SK-N-SH (cell line): ENCODE measurements at regions not wholly inside any gene's neighbourhood (a gene's known extent, or its start where the extent isn't known, plus 50 kb on each side); places are given as distances from the start of the nearest gene placed in this dataset.

Experiments
- CTCF ChIA-PET: fragments of 300-600, 350-600 bp; formaldehyde crosslinking; extraction: SDS; loops from one replicate; lab custom pipeline; 2021; lab: Yijun Ruan, JAX
- POLR2A ChIA-PET: fragments of 350-600 bp; sonication (Branson Sonifier 250); formaldehyde crosslinking; extraction: SDS; loops from one replicate; lab custom pipeline; 2020; ENCODE audit warnings: antibody characterized with exemption, inconsistent platforms; lab: Yijun Ruan, JAX
- DNase-seq: peaks from one replicate; pipeline ENCODE4 v3.0.0; 2012
- H2AFZ ChIP-seq: fragments of 200-600 bp; sonication (generic); 2 replicates; pipeline ENCODE4 v1.8.1; 2016; ENCODE audit warnings: antibody characterized with exemption, mild to moderate bottlenecking, low read depth
- H3F3A ChIP-seq: fragments of 200-600 bp; sonication (generic); replicated peaks from 2 replicates; pipeline ENCODE3; 2016; ENCODE audit warnings: antibody characterized with exemption, mild to moderate bottlenecking; ENCODE audit not compliant: insufficient read depth
- H3K27ac ChIP-seq, 2 experiments: fragments of 200-500 bp in 1 of 2; fragments of 200-600 bp in 1 of 2; sonication (Bioruptor generic) in 1 of 2; sonication (generic), shearing (Covaris generic) in 1 of 2; 2 replicates each; pipeline versions ENCODE4 v1.5.1 to v1.6.1; 2014 to 2016; ENCODE audit warnings: low read depth in 2 of 2, inconsistent platforms in 1 of 2, low read length in 1 of 2, mild to moderate bottlenecking in 1 of 2, mixed read lengths in 1 of 2
- H3K27me3 ChIP-seq: fragments of 200-600 bp; sonication (generic), shearing (Covaris generic); 2 replicates; pipeline ENCODE4 v1.6.1; 2016; ENCODE audit warnings: mixed run types; ENCODE audit not compliant: insufficient read depth
- H3K36me3 ChIP-seq, 2 experiments: fragments of 200-500 bp in 1 of 2; fragments of 200-600 bp in 1 of 2; sonication (Bioruptor generic) in 1 of 2; sonication (generic) in 1 of 2; replicated peaks in 1 of 2; 2 replicates each; pipeline versions ENCODE3 to v1.5.1; 2014 to 2016; ENCODE audit warnings: low read length in 1 of 2, mild to moderate bottlenecking in 1 of 2; ENCODE audit not compliant: insufficient read depth in 2 of 2, control insufficient read depth in 1 of 2
- H3K4me1 ChIP-seq, 2 experiments: fragments of 200-500 bp in 1 of 2; fragments of 200-600 bp in 1 of 2; sonication (Bioruptor generic) in 1 of 2; sonication (generic), shearing (Covaris generic) in 1 of 2; 2 replicates each; pipeline versions ENCODE4 v1.5.1 to v1.6.1; 2014 to 2016; ENCODE audit warnings: low read depth in 1 of 2, low read length in 1 of 2, mixed run types in 1 of 2; ENCODE audit not compliant: insufficient read depth in 2 of 2, control insufficient read depth in 1 of 2
- H3K4me2 ChIP-seq: fragments of 200-600 bp; sonication (generic), shearing (Covaris generic); 2 replicates; pipeline ENCODE4 v1.6.1; 2017; ENCODE audit warnings: mixed run types
- H3K4me3 ChIP-seq, 2 experiments: fragments of 200-500 bp in 1 of 2; fragments of 200-600 bp in 1 of 2; sonication (Bioruptor generic) in 1 of 2; sonication (generic), shearing (Covaris generic) in 1 of 2; 2 replicates each; pipeline versions ENCODE4 v1.5.1 to v1.8.1; 2014 to 2016; ENCODE audit warnings: low read depth in 2 of 2, inconsistent platforms in 1 of 2, low read length in 1 of 2, mild to moderate bottlenecking in 1 of 2, mixed read lengths in 1 of 2, moderate library complexity in 1 of 2
- H3K79me2 ChIP-seq: fragments of 200-600 bp; sonication (generic); 2 replicates; pipeline ENCODE4 v1.8.1; 2017; ENCODE audit warnings: mild to moderate bottlenecking; ENCODE audit not compliant: insufficient read depth
- H3K9ac ChIP-seq: fragments of 200-600 bp; sonication (generic); 2 replicates; pipeline ENCODE4 v1.6.1; 2017; ENCODE audit warnings: mixed run types
- H3K9me2 ChIP-seq: fragments of 200-600 bp; sonication (generic); 2 replicates; pipeline ENCODE4 v1.6.1; 2017; ENCODE audit warnings: mixed run types
- H3K9me3 ChIP-seq: fragments of 200-600 bp; sonication (generic); 2 replicates; pipeline ENCODE4 v1.6.1; 2017; ENCODE audit warnings: mixed run types, mild to moderate bottlenecking, moderate library complexity
- H4K20me1 ChIP-seq: fragments of 200-600 bp; sonication (generic); 2 replicates; pipeline ENCODE4 v1.6.1; 2017; ENCODE audit warnings: mild to moderate bottlenecking, mixed run types; ENCODE audit not compliant: insufficient read depth
- EP300 ChIP-seq, 2 experiments: IDR thresholded peaks; 2 replicates each; pipeline versions ENCODE4 v1.4.0 to v1.6.1; 2012; ENCODE audit warnings: borderline replicate concordance in 1 of 2, low read depth in 1 of 2, low read length in 1 of 2
- FOXM1 ChIP-seq: IDR thresholded peaks from 2 replicates; pipeline ENCODE4 v1.4.0; 2012; ENCODE audit warnings: low read depth, mild to moderate bottlenecking
- GATA2 ChIP-seq: sonication (generic); formaldehyde crosslinking; IDR thresholded peaks from 2 replicates; pipeline ENCODE4 v1.5.0; 2020; ENCODE audit warnings: mild to moderate bottlenecking, missing genetic modification reagents
- NFIC ChIP-seq: IDR thresholded peaks from 2 replicates; pipeline ENCODE4 v1.4.0; 2012; ENCODE audit warnings: borderline replicate concordance
- RCOR1 ChIP-seq: fragments of 150-350 bp; IDR thresholded peaks from 2 replicates; pipeline ENCODE4 v1.6.1; 2017; ENCODE audit warnings: antibody characterized with exemption, low read length
- RXRA ChIP-seq: IDR thresholded peaks from 2 replicates; pipeline ENCODE4 v1.4.0; 2012; ENCODE audit warnings: low read depth, mild to moderate bottlenecking, borderline replicate concordance
- YY1 ChIP-seq: IDR thresholded peaks from 2 replicates; pipeline ENCODE4 v1.4.0; 2012; ENCODE audit warnings: low read depth, mild to moderate bottlenecking
- WGBS: methylation state at CpG from one replicate; pipeline ENCODE4 v1.1.6; 2017; ENCODE audit warnings: low lambda C conversion rate; 5-methylcytosine and 5-hydroxymethylcytosine counted together
- TF ChIP-seq, protein P1 (sequence below): IDR thresholded peaks from 2 replicates; pipeline ENCODE4 v1.6.1; 2012; ENCODE audit warnings: mild to moderate bottlenecking, low read depth, low read length, moderate library complexity
- TF ChIP-seq, protein P2 (sequence below): fragments of 150-350 bp; IDR thresholded peaks from 2 replicates; pipeline ENCODE4 v1.6.1; 2017; ENCODE audit warnings: antibody characterized with exemption, low read length, low read depth, borderline replicate concordance
- TF ChIP-seq, protein P3 (sequence below): fragments of 200-600 bp; sonication (generic); IDR thresholded peaks from 2 replicates; pipeline ENCODE4 v1.6.1; 2017; ENCODE audit warnings: antibody characterized with exemption, mild to moderate bottlenecking, moderate library complexity

DNA sequence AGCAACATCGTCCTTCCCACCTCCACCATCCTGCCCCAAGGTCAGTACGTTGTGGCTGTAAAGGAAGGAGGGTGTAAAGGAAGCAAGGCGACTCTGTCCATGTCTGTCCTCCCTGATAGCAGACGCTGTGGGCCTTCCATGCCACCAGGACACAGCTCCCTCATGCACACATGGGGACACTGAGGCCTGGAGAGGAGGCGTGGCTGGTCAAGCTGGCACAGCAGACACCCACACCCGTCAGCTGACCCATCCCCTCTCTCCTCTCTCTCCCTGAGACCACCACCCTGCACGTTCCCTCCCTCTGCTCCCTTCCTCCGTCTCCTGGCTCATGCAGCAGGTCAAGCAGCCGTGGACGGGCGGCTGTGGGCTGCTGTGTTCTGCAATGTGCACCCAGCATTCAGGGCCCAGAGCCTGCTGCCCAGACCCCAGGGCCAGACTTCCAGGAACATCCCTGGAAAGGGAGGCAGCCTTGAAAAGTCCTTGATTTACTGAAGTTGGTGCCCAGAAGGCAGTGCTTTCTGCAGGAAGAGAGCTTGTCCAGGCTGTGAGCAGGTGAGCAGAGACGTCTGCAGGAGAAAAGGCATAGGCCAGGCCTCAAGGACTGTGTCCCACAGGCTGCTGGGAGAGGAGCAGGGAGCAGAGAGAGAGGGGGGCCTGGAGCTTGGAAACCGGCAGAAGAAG is 133.6 kb downstream of the DDX1 start:
- Histone ChIP-seq H3K9me3 (no peaks in the 10 kb centered on the region), H3K4me3 (no peak overlapping the region), H3K9ac (no peak overlapping the region), H3K36me3 (no peaks in the 10 kb centered on the region), H3K79me2 (no peaks in the 10 kb centered on the region), H4K20me1 (no peaks in the 10 kb centered on the region), H3K27me3 (no peaks in the 10 kb centered on the region), H3K9me2 (no peaks in the 10 kb centered on the region), H3K27ac (no peak overlapping the region), H3F3A (no peaks in the 10 kb centered on the region), H2AFZ (no peak overlapping the region), H3K4me1 (peaks cover 0 to 9% of the 10 kb centered on the region in 2 experiments; a peak in 2 of 4 replicates), H3K4me2 (no peak overlapping the region)
- ChIA-PET POLR2A (interaction anchor here (1.0 kb wide), 1 partner anchor 118 kb away, joined by 3 read pairs; no protein-coding TSS in a partner anchor), CTCF (interaction anchor here (1.3 to 1.6 kb wide), 2 partner anchors 25 to 28 kb away, joined by 4 read pairs; no protein-coding TSS in a partner anchor)
- WGBS, result 45% methylated on average over 13 of the region's 13 CpGs
- DNase-seq, result no peak
- no peak for TF ChIP-seq FOXM1
- TF ChIP-seq, protein P1, sequence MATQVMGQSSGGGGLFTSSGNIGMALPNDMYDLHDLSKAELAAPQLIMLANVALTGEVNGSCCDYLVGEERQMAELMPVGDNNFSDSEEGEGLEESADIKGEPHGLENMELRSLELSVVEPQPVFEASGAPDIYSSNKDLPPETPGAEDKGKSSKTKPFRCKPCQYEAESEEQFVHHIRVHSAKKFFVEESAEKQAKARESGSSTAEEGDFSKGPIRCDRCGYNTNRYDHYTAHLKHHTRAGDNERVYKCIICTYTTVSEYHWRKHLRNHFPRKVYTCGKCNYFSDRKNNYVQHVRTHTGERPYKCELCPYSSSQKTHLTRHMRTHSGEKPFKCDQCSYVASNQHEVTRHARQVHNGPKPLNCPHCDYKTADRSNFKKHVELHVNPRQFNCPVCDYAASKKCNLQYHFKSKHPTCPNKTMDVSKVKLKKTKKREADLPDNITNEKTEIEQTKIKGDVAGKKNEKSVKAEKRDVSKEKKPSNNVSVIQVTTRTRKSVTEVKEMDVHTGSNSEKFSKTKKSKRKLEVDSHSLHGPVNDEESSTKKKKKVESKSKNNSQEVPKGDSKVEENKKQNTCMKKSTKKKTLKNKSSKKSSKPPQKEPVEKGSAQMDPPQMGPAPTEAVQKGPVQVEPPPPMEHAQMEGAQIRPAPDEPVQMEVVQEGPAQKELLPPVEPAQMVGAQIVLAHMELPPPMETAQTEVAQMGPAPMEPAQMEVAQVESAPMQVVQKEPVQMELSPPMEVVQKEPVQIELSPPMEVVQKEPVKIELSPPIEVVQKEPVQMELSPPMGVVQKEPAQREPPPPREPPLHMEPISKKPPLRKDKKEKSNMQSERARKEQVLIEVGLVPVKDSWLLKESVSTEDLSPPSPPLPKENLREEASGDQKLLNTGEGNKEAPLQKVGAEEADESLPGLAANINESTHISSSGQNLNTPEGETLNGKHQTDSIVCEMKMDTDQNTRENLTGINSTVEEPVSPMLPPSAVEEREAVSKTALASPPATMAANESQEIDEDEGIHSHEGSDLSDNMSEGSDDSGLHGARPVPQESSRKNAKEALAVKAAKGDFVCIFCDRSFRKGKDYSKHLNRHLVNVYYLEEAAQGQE, result no peak
- no peak for TF ChIP-seq RCOR1
- TF ChIP-seq GATA2, result no peak
- TF ChIP-seq, protein P2, sequence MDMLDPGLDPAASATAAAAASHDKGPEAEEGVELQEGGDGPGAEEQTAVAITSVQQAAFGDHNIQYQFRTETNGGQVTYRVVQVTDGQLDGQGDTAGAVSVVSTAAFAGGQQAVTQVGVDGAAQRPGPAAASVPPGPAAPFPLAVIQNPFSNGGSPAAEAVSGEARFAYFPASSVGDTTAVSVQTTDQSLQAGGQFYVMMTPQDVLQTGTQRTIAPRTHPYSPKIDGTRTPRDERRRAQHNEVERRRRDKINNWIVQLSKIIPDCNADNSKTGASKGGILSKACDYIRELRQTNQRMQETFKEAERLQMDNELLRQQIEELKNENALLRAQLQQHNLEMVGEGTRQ, result no peak
- TF ChIP-seq YY1, result no peak
- TF ChIP-seq, protein P3, sequence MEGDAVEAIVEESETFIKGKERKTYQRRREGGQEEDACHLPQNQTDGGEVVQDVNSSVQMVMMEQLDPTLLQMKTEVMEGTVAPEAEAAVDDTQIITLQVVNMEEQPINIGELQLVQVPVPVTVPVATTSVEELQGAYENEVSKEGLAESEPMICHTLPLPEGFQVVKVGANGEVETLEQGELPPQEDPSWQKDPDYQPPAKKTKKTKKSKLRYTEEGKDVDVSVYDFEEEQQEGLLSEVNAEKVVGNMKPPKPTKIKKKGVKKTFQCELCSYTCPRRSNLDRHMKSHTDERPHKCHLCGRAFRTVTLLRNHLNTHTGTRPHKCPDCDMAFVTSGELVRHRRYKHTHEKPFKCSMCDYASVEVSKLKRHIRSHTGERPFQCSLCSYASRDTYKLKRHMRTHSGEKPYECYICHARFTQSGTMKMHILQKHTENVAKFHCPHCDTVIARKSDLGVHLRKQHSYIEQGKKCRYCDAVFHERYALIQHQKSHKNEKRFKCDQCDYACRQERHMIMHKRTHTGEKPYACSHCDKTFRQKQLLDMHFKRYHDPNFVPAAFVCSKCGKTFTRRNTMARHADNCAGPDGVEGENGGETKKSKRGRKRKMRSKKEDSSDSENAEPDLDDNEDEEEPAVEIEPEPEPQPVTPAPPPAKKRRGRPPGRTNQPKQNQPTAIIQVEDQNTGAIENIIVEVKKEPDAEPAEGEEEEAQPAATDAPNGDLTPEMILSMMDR, result no peak
- TF ChIP-seq NFIC, result no peak
- no peak for TF ChIP-seq EP300 (IDR thresholded peaks at IDR 0.05; ENCODE audit: borderline replicate concordance in 1 of 2, low read depth in 1 of 2, low read length in 1 of 2)
- TF ChIP-seq RXRA, result no peak
